ENCODE measurements at regions not wholly inside any gene's neighbourhood (a gene's known extent, or its start where the extent isn't known, plus 50 kb on each side); places are given as distances from the start of the nearest gene placed in this dataset.
"Not testable (repeated sequence)": the region's sequence is repeated elsewhere in the genome, so short reads cannot be mapped to it uniquely, and the experiment has no call there.

DNA sequence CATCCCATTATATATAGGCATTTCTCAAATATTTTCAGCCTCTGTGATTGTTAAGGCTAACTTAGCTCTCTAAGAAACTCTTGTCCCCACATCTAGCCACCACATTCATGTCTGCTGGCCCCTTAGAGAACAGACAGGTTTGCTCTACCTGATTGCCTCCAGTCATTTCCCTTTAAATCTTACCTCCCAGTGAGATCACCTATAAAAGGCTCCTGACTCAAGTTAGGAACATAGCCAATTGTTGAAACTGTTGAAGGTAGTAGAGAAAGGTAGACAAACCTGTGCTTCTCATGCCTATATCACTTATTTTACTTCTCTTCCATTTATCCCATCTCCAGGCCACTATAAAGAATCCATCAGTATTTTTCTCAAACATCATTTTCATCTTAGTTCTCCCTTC lies 771.4 kb downstream of the DIAPH3 start:
- DNase-seq: no peak

DNA sequence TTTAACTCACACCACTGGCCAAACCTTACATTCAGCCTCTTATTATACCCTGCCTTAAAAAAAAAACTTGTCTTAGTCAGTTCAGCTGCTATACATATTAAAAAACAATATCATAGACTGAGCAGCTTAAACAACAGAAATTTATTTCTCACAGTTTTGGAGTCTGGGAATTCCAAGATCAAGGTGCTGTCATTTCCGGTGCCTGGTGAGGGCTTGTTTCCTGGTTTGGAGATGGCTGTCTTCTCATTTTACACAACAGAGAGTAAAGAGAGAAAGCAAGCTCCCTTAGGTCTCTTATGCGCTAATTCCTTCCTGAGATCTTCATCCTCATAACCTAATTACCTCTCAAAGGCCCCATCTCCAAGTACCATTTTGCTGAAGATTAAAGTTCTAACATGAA lies 769.2 kb downstream of the DIAPH3 start:
- no peak for DNase-seq

DNA sequence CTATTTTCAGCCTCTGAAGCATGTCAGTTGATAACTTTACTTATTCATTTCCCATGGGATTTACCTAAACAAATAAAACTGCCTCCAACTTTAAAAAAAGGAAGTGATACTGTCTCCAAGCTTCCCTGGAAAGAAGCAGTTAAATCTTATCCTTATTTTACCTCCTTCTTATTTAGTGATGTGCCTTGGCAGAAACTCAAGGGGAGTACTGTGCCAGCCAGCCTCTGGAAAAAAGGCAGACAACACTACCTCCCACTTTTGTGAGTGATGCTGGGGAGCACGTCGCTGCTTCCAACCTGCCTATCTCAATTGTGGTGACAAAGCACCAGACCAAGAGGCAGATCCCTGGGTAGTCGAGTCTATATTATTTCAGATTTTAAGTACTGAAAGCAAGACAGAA lies 765.6 kb downstream of the DIAPH3 start:
- DNase-seq: no peak

DNA sequence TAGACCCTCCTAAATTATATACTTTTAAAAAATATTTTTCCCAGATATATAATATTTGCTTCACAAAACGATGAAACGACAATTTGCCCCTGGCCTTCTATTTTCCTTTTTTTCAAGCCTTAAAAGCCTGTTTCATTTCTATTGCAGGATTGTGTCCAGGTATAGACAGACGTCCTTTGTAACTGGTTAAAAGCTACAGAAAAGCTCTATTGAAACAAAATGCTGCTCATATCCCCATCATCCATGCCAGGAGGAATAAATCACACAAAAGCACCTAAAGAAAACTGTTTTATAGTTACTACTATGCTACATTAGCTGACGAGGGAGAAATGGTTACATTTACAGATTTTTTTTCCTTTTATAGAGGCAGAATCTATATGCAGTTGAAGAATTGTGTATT lies 765.1 kb downstream of the DIAPH3 start:
- no peak for DNase-seq

DNA sequence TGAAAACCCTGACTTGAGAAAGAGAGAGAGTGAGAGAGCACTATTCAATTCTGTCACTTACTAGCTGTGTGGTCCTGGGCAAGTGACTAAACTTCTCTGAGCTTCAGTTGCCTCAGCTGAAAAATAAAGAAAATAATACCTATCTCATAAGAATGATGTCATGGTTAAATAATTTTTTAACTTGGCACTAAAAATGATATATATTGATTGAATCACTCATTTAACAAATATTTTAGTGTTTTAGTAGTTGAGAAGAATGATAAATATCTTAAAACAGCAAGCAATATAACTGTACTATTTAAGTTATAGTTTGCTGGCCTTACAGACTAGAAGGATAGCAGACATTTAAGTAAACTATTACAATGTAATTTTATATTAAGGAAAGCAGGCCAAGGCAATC lies 764.2 kb downstream of the DIAPH3 start:
- DNase-seq: no peak

DNA sequence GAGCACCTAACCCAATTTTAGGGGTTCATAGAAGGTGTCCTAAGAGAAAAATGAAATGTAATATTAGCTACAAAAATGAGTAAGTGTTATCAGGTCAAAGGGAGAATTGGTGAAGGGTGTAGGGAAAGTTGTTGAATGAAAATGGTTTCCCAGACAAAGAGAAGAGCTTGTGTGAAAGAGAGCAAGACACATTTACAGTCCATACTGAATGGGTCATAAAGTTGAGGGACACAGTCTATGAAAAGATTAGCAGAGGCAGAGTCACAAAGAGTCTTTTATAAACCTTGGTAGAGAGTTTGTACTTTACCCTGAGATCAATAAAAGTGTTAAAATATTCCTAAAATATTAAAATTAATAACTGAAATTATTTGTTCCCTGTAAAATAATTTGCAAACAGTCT lies 759.4 kb downstream of the DIAPH3 start:
- no peak for DNase-seq

DNA sequence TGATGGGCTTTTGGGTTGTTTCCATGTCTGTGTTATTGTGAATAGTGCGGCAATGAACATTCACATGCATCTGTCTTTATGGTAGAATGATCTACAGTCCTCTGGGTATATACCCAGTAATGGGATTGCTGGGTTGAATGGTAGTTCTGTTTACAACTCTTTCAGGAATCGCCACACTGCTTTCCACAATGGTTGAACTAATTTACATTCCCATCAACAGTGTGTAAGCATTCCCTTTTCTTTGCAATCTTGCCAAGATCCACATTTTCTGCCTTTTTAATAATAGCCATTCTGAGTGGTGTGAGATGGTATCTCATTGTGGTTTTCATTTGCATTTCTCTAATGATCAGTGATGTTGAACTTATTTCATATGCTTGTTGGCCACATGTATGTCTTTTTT lies 756.5 kb downstream of the DIAPH3 start:
- DNase-seq: not testable (repeated sequence)

DNA sequence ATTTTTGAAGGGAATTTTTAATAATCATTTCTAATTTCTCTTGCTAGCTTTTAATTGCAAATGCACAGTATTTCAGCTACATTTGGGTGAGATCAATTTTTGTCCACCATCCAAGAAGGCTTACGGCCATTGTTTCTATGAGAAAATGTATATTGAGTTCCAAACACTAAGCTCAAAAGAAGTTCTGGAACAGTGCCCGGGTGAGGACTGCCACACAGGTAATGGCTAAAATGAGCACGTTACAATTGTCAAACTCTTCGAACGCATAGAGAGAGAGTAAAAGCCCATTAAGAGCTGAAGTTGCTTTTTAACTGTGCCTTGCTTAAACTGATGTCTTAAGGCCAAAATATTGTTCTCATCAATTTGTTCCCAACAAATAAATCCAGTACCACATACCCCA lies 755.0 kb downstream of the DIAPH3 start:
- DNase-seq: no peak

DNA sequence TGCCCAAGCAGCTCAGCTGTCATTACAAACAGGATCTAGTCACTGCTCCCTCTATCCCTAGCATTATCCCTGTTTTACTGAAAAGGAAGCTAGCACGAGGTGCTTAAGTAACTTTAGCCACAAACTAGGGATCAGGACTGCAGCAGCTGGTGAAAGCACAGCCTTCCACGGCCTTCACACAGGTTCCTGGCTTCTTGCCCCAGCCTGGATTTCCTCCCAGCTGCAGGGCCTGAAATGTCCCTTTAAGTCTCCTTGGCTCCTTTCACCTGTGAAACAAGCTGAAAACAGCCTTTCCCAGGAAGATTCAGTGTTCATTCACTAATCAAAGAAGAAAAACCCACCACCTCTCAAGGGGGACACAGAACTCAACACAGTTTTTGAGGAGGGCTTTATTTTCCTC lies 754.5 kb downstream of the DIAPH3 start:
- DNase-seq: no peak

DNA sequence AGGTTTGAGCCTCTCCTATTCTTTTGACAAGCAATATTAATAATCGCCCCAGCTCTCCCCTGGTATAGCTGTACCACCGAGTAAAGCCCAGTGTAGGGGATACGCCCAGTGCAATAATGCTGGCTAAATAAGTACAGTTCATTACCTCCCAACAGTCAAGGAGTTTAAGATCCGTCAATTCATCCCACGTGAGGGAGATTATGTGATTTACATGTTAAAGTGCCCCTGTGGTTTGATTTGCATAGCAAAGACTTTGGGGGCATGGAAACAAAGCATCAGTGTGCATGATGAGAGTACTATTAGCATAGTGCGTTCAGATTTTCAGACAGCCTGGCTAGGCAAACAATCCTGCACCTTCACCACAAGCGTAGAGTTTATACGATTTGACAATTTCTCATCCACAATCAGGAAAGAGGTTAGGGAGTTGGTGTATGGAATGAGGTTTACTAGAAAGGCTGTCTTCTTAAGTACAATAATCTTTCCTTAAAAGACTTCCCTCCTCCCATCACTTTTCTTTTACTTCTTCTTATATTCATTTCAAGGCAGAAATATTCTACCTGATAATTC lies 754.0 kb downstream of the DIAPH3 start:
- DNase-seq: no peak

DNA sequence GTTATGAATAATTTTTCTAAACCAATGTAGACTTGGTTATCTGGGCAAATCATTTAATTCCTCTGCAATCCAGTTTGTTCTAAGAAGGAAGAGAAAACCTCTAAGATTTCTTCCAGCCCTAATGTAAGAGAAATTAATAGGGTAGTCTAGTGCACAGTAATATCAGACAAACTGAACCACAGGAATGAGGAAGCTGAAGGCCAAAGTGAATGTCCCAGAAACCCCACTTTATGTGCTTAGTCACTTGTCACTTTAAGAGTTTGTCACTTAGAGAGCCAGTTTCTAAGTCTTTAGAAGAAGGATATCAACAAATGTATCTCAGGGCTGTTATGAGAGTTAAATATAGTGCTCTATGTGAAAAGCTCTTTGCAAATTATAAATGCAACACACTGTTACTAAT lies 750.6 kb downstream of the DIAPH3 start:
- no peak for DNase-seq

DNA sequence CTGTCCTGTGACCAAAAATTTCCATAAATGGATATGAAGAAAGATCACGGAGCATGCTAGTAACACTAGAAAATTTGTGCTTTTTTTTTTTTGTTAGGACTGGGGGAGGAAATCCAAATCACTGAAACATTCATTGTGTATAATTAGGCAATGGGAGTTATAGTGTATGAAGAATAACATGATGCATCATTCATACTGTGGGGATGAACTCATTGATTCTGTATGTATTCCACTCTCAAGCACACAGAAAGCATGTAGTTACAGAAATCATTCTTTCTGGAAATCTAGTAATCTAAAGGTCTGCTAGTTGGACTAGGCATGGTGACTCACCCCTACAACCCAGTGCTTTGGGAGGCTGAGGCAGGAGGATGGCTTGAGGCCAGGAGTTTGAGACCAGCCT lies 749.7 kb downstream of the DIAPH3 start:
- no peak for DNase-seq

DNA sequence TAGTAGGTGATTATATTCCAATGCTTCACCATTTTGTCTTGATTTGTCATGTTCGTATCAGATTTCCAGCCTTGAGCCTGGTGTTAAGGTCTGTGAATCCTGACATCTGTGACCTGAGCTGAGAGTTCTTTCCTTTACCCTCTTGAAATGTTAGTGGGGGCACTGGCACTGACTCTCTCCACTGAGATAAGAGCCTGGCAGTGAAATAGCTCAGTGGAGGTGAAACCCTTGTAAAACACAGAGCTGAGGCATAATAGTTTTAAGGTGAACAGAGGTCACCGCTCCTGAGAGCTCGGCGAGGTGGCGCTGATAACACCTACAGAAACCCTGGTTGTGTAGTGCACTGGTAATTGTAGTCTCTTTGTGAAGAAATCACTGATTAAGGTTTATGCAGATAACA lies 748.2 kb downstream of the DIAPH3 start:
- no peak for DNase-seq

DNA sequence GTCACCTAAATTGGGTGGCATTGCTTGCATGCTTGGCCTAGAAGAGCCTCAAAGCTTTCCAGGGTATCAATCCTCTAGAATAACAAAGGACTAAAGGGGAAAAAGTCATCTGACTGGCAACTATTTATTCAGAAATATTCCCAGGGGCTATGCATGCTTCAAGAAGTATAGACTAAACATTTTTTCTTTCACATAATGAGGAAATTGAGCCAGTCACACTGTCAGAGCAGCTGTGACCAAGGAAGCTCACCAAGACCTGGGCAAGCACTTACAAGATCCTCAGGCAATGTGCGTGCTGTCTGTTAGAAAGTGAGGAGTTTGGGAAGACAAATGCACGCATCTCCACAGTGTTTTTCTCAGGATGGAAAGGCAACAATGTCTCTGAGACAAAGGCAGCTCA lies 747.2 kb downstream of the DIAPH3 start:
- DNase-seq: no peak

DNA sequence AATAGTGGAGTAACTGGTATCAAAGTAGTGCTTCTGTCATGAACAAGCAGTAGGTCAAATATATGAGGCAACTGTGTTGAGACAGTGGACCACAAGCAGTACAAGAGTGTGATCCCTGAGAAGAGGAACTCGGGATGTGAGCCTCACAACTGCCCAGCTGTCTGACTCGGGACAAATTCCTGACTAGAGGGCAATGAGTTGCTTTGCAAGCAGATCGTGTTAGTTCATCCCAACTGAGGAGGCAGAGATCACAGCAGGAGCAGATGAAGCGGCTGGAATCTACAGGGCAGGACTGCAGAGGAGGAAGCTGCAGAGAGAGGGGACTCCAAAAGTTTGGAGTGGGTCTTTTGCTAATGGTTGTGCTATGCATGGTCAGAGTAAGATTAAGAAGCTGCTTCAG lies 741.1 kb downstream of the DIAPH3 start:
- DNase-seq: no peak

DNA sequence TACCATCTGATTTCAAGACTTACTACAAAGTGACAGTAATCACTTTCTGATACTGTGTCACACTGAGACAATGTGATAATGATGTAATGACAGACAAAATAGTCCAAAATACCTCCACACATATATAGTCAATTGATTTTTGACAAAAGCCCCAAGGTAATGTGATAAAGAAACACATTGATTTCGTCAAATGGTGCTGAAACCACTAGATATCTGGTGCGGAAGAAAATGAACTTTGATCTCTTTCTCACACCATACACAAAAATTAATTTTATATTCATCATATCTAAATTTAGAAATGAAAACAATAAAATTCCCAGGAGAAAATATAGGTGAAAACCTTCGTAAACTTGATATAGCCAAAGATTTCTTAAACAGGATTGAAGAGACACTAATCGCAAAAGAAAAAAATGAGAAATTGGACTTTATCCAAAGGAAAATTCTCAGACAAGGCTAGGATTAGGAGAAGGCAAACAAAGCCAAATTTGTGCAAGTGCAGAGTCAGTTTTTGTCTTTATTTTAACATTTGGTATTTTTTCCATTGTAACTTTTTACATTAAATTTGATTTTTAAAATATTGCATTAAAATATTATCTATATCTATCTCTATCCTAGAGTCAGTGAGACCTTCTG lies 739.9 kb downstream of the DIAPH3 start:
- DNase-seq: no peak

DNA sequence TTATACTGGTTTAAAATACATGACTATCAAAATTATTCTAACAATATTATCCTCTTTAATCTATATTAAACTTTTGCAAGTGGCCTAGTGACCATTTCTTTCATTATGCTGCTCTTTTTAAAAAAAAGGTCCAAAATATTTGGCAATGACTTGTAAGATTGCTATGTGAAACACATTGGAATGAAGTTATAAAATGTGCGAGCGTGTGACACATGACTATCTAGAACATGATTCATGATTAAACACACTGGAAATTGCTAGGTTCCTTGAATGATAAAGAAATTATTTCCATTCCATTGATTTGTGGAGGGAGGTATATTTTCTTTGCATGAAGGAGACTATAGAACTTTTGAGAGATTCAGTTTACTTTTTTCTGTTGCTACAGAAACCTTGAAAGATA lies 739.1 kb downstream of the DIAPH3 start:
- no peak for DNase-seq

DNA sequence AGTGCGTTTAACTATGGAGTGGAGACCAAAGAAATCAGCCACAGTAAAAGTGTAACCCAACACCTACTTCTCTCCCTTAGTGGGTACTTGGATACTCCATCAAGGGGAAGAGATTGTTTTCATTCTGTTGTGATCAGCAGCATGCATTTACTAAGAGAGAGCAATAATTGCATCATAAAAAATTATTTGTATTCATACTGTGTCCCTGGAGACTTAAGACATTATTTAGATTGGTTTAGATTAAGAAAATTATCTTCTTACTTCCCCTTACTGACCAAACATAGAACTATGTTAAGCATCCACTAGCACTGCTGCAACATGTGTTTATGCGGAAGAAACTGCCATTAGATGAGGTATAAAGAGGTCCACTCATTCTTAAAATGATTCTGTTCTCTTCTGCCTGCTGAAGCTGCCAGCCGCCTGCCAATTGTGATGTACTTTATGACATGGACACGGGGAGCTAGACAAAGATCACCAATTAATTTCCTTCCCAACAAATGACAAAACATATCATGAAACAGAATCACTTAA lies 738.5 kb downstream of the DIAPH3 start:
- DNase-seq: no peak

DNA sequence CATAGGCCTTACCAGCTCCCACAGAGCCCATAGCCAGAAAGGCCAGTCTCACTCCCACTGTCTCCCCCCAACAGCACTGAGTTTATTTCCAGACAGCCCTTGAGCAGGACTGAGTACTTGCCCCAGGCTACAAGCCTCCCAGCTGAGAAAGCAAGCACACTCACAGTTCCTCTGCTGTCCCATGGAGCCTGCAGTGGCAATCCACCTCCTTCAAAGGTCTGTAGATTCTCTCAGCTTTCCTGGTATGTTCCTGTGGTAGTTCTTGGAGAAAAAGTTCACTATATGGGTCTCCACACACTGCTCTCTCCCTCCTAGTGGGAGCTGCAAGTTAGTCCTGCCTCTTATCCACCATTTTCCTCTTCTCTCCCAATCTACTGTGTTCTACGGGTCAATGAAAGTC lies 728.7 kb downstream of the DIAPH3 start:
- no peak for DNase-seq

DNA sequence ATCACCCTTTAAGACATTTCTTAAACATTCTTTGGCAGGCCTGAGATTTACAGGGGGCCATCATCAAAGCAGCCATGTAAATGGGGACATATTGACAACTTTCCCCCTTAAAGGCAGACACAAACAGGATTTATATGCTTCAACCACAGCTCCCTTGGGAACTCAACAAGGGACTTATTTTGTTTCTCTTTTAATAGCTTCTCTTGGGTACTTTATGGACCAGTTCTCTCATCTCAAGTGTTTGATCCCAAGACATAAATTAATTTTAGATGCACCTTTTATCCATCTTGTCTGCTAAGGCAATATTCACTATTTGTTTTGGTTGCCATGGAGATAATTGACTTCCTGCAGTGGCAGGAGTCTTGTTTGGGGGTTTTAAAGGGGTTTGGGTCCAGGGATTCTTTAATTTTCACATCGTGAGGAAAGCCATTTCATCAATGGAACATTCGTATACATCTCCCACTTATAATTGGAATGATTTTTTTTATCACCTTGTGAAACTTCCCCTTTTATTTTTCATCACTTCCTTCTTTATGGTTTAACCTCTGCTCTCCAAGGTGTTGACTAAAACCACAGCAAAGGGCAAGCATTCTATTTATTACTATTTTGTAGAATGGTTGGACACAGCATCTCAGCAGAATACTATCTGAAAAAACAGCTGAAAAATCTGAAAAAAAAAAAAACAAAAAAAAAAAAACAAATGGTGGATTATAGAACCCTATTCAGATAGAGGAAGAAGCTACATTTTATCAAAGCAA lies 726.0 kb downstream of the DIAPH3 start:
- no peak for DNase-seq

DNA sequence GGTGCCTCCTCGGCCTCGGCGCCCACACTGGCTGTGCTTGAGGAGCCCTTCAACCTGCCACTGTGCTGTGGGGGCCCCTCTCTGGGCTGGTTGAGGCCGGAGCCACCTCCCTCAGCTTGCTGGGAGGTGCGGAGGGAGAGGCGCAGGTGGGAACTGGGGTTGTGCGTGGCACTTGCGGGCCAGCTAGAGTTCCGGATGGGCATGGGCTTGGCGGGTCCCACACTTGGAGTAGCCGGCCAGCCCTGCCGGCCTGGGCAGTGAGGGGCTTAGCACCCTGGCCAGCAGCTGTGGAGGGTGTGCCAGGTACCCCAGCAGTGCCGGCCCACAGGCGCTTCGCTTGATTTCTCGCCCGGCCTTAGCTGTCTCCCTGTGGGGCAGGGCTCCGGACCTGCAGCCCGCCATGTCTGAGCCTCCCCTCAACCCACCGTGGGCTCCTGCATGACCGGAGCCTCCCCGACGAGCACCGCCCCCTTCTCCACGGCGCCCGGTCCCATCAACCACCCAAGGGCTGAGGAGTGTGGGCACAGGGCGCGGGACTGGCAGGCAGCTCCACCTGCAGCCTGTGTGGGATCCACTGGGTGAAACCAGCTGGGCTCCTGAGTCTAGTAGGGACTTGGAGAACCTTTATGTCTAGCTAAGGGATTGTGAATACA lies 723.8 kb downstream of the DIAPH3 start:
- DNase-seq: no peak

DNA sequence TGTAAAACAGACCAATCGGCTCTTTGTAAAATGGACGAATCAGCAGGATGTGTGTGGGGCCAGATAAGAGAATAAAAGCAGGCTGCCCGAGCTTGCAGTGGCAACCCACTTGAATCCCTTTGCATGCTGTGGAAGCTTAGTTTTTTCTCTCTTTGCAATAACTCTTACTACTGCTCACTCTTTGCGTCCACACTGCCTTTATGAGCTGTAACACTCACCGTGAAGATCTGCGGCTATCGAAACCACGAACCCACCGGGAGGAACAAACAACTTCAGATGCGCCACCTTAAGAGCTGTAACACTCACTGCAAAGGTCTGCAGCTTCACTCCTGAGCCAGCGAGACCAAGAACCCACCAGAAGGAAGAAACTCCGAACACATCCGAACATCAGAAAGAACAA lies 722.7 kb downstream of the DIAPH3 start:
- not testable (repeated sequence) for DNase-seq

DNA sequence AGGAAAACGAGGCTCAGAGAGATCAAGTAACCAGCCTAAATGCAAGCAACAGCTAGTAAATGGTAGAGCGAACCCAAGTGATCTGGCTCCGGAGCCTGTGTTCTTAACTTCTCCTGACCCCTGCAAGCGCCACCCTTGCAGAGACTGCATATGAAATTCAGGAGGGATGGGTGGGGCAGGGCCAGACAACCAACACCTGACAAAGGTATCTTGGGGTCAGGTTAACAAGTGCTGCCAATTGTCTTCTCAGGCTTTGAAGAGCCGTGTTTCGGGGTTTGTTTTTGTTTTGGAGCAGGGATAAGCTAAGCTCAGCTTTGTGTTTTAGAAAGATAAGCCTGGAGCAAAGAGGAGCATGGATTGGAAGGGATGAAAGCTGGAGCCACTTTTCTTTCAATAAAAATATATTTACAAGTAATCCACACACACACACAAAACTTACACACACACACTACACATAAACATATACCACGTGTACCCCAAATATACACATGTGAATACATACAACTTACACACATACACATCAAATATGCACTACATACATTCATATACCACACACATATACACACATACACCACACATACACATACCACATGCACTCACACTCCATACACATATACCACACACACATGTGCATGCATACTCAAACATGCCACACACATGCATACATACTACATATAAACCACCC lies 722.0 kb downstream of the DIAPH3 start:
- DNase-seq: no peak

All from stimulated activated naive CD4-positive, alpha-beta T cell treated with Interleukin-2 at 50 U/mL for 16 hours (primary cell).